GM19238 (cell line): ENCODE measurements at regions not wholly inside any gene's neighbourhood (a gene's known extent, or its start where the extent isn't known, plus 50 kb on each side); places are given as distances from the start of the nearest gene placed in this dataset.

Experiments
- DNase-seq: peaks from one replicate; pipeline ENCODE4 v3.0.0; 2011; ENCODE audit warnings: low spot score; ENCODE audit not compliant: insufficient read length

DNA sequence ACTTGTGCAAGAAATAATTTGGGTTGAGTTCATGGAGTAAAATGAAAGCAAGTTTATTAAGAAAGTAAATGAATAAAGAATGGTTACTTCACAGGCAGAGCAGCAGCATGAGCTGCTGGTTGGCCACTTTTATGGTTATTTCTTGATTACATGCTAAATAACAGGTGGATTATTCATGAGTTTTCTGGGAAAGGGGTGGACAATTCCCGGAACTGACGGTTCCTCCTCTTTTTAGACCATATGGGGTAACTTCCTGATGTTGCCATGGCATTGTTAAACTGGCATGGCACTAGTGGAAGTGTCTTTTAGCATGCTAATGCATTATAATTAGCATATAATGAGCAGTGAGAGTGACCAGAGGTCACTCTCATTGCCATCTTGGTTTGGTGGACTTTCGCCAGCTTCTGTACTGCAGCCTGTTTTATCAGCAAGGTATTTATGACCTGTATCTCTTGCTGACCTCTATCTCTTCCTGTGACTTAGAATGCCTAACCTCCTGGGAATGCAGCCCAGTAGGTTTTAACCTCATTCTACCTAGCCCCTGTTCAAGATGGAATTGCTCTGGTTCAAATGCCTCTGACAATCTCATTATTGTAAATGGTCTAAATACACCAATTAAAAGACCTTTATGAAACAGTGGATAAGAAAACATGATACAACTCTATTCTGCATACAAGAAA, 114.1 kb upstream of the FIGN start:
- DNase-seq: no peak

GRCh38 chr2:163838890-163839289, 103.1 kb upstream of the FIGN start:
- DNase-seq: no peak

DNA sequence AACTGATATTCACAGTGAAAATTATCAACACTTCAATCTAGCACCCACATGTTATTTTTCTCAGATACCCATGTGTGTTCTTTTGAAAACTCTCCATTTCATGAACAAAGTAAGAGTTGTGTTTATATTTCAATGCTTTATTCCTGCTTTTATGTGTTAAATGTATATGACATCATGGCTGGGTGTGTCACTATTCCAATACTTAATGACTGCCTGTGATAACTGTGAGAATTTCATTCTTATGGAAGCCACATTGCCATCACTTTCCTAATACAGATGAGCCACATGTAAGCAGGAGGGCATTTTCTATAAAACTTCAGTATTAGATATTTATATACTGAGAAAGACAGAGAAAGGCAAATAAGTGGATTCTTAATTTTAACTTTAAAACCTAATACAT, 100.4 kb upstream of the FIGN start:
- no peak for DNase-seq

- DNase-seq: no peak
These were observed 99.0 kb upstream of the FIGN start for GRCh38 chr2:163834841-163835240.

DNA sequence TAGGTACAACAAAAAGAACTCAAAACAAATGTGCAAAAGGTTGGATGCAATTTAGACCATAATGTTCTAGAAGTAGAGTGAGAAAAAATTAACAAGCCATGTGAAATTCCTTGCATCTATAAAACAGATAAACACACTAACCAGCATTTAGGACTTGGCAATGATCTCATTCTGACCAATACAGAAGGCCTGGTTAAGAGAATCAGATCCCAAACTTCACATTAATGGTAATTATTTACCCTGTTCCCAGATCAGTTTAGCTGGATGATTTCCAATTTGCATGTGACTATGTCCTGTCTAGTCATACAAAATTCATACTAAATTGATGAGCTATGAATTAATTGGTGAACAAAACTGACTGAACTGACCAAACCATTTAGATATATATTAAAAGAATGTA, 98.4 kb upstream of the FIGN start:
- no peak for DNase-seq

DNA sequence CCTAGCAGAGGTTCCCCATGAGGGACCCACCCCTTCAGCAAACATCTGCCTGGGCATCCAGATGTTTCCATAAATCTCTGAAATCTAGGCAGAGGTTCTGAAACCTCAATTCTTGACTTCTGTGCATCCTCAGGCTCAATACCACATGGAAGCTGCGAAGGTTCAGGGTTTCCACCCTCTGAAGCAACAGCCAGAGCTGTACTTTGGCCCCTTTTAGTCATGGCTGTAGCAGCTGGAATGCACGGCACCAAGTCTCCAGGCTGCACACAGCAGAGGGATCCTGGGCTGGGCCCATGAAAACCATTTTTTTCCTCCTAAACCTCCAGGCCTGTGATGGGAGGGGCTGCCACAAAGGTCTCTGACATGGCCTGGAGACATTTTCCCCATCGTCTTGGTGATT, 93.0 kb upstream of the FIGN start:
- DNase-seq: no peak

GRCh38 chr2:163822033-163822432, 86.2 kb upstream of the FIGN start:
- no peak for DNase-seq

GRCh38 chr2:163812926-163813520, 77.2 kb upstream of the FIGN start:
- DNase-seq: no peak

GRCh38 chr2:163808406-163808805, 72.6 kb upstream of the FIGN start:
- DNase-seq: no peak

DNA sequence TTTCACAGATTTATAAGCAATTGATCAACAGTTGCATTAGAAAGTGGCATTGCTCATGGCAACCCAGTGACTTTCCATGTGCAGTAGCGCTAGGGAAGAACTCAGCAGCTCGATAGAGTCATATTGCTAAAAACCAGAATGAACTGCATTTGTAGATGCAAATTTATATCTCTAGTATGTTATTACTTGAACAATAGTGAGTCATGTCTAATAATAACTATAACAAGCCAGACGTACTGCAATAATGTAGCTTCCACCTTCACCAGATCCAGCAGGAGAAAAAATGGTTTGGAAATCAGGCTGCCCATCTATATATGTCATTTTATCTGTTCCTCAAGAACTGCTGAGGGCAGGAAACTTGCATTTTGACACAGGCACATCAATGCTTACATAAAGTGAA, 66.5 kb upstream of the FIGN start:
- DNase-seq: no peak

DNA sequence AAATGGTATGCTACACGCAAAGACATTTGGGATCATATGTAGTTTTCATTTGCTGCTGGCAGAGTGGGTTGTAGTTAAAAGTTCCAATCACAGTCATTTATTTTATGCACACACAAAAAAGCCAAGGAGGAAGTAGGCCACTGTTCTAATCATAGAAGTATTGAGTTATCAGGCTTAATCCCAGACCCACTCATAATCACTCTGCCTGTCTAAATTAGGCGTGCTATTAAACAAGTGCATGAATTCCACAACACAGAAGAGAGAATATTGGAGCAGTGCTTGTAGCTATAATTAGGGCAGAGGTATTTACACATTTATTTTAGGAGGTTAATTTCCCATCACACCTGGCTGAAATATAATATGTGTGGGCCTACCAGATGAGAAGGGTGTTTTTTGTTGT, 65.7 kb upstream of the FIGN start:
- no peak for DNase-seq

- DNase-seq: no peak
These were observed 65.2 kb upstream of the FIGN start for GRCh38 chr2:163800951-163801381.

GRCh38 chr2:163799807-163800206, 64.0 kb upstream of the FIGN start:
- DNase-seq: no peak

DNA sequence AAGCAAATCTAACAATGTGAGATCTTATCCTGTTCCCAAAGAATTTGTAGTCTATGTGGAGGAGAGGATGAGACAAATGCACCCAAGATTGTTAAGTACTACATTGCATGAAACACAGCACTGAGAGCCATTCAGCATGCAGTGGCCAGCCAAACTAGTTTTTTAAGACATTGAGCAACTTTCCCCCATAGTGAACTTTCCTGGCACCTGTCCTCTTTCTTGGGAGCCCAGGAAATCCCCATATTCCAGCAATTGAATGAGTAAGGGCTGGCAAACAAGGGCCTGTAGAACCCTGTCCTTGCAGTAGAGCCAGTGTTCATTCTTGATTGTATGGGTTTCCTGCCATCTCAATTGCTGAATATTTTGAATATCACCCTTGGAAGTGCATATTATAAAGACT, 58.8 kb upstream of the FIGN start:
- no peak for DNase-seq
